ENCODE measurements at regions not wholly inside any gene's neighbourhood (a gene's known extent, or its start where the extent isn't known, plus 50 kb on each side); places are given as distances from the start of the nearest gene placed in this dataset.
"Not testable (repeated sequence)": the region's sequence is repeated elsewhere in the genome, so short reads cannot be mapped to it uniquely, and the experiment has no call there.

- not testable (repeated sequence) for DNase-seq (ENCODE audit: low spot score)
These were observed 1602.3 kb downstream of the RPIA start for GRCh38 chr2:90293806-90294205.

DNA sequence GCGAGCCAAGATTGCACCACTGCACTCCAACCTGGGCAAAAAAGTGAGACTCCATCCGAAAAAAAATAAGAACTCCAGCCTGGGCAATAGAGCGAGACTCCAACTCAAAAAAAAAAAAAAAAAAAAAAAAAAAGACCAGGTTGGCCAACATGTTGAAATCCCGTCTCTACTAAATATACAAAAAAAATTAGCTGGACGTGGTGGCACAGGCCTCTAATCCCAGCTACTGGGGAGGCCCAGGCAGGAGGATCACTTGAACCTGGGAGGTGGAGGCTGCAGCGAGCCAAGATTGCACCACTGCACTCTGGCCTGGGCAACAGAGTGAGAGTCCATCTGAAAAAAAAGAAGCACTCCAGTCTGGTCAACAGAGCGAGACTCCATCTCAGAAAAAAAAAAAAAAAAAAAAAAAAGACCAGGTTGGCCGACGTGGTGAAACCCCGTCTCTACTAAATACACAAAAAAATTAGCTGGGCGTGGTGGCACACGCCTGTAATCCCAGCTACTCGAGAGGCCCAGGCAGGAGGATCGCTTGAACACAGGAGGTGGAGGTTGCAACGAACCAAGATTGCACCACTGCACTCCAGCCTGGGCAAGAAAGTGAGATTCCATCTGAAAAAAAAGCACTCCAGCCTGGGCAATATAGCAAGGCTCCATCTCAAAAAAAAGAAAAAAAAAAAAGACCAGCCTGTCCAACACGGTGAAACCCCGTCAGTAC, 1603.7 kb downstream of the RPIA start:
- DNase-seq (ENCODE audit: low spot score): not testable (repeated sequence)

DNA sequence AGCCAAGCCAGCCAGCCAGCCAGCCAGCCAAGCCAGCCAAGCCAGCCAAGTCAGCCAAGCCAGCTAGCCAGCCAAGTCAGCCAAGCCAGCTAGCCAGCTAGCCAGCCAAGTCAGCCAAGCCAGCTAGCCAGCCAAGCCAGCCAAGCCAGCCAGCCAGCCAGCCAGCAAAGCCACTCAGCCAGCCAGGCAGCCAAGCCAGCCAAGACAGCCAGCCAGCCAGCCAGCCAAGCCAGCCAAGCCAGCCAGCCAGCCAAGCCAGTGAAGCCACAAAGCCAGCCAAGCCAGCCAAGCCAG, 1605.0 kb downstream of the RPIA start:
- not testable (repeated sequence) for DNase-seq (ENCODE audit: low spot score)

GRCh38 chr2:90297701-90298100, 1606.2 kb downstream of the RPIA start:
- not testable (repeated sequence) for DNase-seq (ENCODE audit: low spot score)

- DNase-seq (ENCODE audit: low spot score): not testable (repeated sequence)
These were observed 1606.8 kb downstream of the RPIA start for GRCh38 chr2:90298126-90298755.

DNA sequence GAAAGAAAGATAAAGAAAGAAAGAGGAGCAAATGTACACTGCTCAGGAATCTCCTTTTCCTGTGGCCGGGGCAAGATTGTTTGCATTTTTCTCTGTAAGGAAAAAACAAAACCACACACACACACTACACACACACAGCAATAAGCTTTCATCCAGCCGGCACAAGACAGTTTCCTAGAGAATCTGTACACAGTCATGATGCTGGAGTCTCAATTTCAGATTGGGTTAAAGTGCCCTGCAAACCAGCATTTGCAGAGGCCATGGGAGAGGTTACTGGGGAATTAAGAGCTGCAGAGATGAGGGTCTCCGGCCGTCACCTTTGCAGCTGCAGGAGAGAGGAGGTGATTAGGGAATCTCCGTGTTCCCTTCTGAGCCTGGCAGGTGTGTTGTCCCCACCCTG, 1607.5 kb downstream of the RPIA start:
- DNase-seq (ENCODE audit: low spot score): not testable (repeated sequence)

GRCh38 chr2:90322982-90323381, 1631.5 kb downstream of the RPIA start:
- not testable (repeated sequence) for DNase-seq (ENCODE audit: low spot score)

GRCh38 chr2:90323612-90324558, 1632.4 kb downstream of the RPIA start:
- DNase-seq (ENCODE audit: low spot score): not testable (repeated sequence)

DNA sequence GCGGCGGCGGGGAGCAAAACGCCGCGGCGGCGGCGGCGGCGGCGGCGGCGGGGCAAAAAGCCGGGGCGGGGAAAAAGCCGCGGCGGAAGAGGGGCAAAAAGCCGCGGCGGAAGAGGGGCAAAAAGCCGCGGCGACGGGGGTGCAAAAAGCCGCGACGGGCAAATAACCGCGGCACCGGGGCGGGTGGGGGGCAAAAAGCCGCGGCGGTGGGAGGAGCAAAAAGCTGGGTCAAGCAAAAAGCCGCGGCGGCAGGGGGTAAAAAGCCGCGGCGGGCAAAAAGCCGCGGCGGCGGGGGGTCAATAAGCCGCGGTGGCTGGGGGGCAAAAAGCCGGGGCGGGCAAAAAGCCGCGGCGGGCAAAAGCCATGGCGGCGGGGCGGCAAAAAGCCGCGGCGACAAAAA, 1633.2 kb downstream of the RPIA start:
- not testable (repeated sequence) for DNase-seq (ENCODE audit: low spot score)

DNA sequence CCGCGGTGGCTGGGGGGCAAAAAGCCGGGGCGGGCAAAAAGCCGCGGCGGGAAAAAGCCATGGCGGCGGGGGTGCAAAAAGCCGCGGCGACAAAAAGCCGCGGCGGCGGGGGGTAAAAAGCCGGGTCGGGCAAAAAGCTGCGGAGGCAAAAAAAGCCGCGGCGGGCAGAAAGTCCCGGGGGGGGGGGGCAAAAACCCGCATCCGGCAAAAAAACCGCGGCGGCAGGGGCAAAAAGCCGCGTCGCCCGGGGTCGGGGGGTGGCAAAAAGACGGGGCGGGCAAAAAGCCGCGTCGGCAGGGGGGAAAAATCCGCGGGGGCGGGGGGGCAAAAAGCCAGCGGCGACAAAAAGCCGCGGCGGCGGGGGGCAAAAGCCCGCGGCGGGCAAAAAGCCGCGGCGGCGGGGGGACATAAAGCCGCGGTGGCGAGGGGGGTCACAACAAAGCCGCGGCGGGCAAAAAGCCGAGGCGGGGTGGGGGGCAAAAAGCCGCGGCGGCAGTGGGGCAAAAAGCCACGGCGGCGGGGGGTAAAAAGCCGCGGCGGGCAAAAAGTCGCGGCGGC, 1634.4 kb downstream of the RPIA start:
- not testable (repeated sequence) for DNase-seq (ENCODE audit: low spot score)

DNA sequence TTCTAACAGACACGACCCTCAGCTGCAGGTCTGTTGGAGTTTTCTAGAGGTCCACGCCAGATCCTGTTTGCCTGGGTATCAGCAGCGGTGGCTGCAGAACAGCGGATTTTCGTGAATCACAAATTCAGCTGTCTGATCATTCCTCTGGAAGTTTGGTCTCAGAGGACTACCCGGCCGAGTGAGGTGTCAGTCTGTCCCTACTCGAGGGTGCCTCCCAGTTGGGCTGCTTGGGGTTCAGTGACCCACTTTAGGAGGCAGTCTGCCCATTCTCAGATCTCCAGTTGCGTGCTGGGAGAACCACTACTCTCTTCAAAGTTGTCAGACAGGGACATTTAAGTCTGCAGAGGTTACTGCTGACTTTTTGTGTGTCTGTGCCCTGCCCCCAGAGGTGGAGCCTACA, 1664.1 kb downstream of the RPIA start:
- not testable (repeated sequence) for DNase-seq (ENCODE audit: low spot score)

GRCh38 chr2:90359344-90359743, 1667.9 kb downstream of the RPIA start:
- DNase-seq (ENCODE audit: low spot score): not testable (repeated sequence)

GRCh38 chr2:90359887-90360730, 1668.6 kb downstream of the RPIA start:
- not testable (repeated sequence) for DNase-seq (ENCODE audit: low spot score)

GRCh38 chr2:90360731-90361035, 1669.2 kb downstream of the RPIA start:
- not testable (repeated sequence) for DNase-seq (ENCODE audit: low spot score)

Measured in mucosa of gallbladder (tissue), 1 donor.